ENCODE measurements at regions not wholly inside any gene's neighbourhood (a gene's known extent, or its start where the extent isn't known, plus 50 kb on each side); places are given as distances from the start of the nearest gene placed in this dataset.

DNA sequence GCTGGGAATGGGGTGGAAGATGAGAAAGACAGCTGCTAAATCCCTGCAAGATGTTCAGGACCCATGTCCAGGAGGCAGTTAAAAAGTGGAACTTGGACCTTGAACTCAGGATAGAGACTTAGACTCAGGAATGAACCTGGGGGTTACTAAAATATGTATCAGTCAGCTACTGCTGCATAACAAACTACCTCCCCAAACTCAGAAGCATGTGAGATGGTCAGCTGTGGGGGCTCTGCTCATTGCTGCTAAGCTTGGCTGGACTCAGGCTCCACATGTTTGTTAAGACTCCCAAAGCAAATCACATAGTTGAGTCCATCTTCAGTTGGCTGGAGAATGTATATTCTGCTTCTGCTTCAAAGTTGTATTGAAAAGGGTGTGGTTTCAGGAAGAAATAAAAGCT is 61.4 kb upstream of the COPS8 start:
- DNase-seq: no peak

DNA sequence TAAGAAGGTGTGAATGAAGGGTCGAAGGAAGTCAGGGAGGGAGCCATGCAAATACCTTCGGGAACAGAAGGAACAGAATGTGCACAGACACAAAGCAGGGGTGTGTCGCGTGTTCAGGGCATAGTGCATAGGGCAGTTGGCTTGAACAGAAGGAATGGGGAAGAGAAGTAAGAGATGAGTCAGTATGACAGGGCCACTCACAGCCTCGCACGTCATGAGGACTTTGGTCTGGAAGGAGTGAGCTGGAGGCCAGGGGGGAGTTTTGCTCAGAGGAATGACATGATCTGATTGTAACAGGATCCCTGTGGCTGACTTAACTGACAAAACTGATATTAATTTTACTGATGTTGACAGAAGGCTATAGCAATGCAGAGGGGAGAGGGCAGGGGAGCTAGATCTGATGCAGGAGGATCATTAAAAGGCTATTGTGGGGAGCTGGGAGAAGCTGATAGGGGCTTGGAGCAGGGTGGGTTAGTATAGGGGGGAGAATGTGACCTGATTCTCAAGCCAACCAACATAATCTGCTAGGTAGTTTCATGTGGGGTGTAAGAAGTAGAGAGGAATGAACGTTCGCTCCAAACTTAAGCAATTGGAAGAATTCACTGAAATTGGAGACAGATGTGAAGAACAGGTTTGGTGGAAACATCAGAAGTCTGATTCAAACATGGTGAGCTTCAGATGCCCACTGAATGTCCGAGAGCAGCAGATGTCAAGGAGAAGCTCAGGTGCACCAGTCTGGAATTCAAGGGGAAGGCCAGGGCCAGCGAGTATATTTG is 60.4 kb upstream of the COPS8 start:
- no peak for DNase-seq

DNA sequence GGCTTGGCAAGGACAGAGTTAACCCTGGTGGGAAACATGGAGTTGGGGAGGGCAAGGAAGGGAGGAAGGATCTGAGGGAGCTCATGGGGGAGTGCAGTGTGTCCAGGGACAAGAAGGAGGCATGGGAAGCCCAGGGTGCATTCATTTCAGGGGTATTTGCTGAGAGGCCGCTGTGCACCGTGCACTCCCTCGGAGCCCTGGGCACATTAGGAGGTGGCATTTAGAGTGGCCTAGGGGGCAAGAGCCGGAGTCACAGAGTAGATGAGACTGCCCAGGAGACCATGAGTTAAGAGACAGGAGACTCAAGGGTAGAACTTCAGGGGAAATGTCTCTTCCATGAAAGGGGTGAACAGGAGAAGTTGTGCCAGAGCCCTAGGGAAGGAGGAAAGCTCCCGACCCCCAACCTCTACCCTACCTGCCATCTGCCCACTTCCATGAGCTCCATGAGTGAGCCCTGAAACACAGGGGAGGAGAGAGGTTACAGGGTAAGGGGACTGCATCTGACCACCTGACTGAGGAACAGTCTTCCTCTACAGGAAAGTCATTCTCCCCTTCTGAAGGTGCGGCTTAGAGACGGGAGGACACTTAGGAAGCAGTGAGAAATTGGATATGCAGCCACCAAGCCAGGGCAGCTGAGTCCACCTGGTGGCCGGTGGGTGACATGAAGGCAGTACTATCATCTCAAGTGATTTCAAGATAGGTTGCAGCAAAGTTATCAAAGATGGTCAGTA is 58.5 kb upstream of the COPS8 start:
- DNase-seq: peak in 33 of 51 donors; percentile 5 to 67 (median 32)

DNA sequence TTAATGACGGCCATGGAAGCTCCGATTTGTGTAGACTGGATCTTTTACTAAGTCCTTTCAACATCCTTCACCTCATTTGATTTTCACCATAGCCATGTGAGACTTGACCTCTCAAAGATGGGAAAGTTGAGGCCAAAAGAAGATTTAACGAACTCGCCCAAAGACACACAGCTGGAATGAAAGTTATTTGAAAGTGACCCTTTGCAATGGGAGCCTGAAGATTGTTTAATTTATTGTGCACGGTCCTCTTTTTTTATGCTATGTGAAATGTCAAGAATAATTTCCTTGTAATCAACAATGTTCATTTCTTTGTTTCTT is 58.0 kb upstream of the COPS8 start:
- no peak for DNase-seq

DNA sequence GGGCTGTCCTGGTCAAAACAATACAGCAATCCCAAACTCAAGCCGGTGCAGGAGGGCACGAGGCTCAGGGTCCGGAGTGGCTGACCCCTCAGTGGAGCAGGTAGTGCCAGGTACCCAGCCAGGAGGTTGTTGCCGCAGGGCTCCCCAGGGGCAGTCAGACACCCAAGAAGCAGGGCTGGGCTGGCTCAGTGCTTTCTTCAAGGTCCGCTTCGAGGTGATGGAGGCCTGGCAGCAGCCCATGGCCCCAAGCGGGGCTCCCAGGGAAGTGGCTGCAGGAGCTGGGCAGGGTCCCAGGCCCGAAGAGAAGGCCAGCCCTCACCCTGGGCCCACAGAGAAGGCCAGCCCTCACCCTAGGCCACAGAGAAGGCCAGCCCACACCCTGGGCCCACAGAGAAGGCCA is 55.3 kb upstream of the COPS8 start:
- no peak for DNase-seq

DNA sequence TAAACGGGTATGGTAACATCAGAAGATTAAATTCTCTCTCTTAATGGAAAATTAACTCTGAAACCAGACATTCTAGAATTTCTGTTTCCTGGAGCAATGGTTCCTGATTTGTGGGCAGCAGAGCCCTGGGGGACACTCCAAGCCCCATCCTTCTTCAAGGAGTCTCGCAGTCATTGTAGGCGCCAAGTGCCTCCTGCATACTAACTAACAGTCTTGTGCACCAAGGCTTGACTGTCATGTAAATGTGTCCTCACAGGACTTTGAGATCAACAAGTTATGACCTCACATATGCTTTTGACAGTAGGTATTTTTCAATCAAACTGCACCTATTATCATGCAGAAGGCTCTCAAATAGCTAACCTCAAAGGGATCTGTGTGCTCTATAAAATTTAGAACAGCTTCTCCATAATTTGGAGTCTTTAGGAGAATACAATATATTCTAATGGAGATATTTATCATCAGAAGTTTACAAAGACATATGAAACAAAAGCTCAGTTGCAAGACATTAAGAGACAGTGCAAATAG is 52.1 kb upstream of the COPS8 start:
- DNase-seq: no peak

DNA sequence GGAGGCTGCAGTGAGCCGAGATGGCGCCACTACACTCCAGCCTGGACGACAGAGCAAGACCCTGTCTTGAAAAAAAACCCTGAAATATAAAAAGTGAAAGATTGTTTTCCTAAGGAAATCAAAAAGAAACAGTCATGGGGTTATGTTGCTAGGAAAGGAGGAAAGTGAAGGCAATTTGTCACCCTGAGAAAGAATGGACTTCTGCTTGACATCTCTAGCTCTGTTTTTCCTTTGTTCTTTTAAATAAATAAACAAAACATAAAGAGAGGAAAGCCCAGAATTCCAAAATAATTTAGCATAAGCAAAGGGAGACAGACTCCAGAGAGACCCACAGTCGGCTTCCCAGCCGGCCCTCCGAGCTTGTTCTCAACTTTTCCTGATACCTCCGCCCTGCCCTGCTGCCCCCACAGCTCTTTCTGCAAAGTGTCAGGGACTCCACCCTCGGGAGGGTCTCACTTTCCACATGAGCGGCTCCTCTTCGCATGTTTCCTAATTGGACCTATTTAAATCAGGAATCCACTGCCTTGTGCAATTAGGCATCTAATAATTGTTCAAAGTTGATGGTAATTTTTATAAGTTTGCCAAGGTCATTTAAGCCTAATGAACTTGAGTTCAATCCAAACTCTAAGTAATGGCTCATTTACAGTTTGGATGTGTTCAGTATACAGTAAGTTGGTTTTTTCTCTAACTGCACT is 49.8 kb upstream of the COPS8 start:
- DNase-seq: no peak

All from hypothalamus (tissue), 51 donors.